ENCODE measurements at regions not wholly inside any gene's neighbourhood (a gene's known extent, or its start where the extent isn't known, plus 50 kb on each side); places are given as distances from the start of the nearest gene placed in this dataset.

DNA sequence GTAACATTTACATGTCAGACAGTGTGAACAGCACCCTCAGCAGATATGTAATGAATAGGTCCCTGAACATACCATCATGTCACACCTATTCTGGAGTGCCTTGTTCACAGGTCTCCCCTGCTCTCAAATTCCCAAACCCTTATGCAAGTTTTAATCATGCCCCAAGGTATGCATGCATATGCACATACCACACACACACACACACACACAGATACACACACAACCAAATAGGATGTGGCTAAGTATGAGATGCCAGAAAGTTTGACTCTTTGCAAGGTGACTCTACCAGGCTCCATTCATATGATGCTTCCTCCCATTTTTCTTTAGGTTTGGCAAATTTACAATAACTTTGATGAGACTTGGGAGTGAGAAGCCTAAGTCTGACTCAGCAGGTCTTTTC lies 243.8 kb upstream of the IRAK1BP1 start:
- TF ChIP-seq CTCF (IDR thresholded peaks at IDR 0.05; ENCODE audit: low read depth, low read length, missing input control), result no peak
- TF ChIP-seq YY1 (IDR thresholded peaks at IDR 0.05), result no peak
- no peak for TF ChIP-seq JUND (IDR thresholded peaks at IDR 0.05)
- no peak for TF ChIP-seq EGR1 (IDR thresholded peaks at IDR 0.05; ENCODE audit: low read depth in 2 of 2)
- TF ChIP-seq, protein P1, sequence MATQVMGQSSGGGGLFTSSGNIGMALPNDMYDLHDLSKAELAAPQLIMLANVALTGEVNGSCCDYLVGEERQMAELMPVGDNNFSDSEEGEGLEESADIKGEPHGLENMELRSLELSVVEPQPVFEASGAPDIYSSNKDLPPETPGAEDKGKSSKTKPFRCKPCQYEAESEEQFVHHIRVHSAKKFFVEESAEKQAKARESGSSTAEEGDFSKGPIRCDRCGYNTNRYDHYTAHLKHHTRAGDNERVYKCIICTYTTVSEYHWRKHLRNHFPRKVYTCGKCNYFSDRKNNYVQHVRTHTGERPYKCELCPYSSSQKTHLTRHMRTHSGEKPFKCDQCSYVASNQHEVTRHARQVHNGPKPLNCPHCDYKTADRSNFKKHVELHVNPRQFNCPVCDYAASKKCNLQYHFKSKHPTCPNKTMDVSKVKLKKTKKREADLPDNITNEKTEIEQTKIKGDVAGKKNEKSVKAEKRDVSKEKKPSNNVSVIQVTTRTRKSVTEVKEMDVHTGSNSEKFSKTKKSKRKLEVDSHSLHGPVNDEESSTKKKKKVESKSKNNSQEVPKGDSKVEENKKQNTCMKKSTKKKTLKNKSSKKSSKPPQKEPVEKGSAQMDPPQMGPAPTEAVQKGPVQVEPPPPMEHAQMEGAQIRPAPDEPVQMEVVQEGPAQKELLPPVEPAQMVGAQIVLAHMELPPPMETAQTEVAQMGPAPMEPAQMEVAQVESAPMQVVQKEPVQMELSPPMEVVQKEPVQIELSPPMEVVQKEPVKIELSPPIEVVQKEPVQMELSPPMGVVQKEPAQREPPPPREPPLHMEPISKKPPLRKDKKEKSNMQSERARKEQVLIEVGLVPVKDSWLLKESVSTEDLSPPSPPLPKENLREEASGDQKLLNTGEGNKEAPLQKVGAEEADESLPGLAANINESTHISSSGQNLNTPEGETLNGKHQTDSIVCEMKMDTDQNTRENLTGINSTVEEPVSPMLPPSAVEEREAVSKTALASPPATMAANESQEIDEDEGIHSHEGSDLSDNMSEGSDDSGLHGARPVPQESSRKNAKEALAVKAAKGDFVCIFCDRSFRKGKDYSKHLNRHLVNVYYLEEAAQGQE (IDR thresholded peaks at IDR 0.05), result no peak
- TF ChIP-seq GABPA (IDR thresholded peaks at IDR 0.05 in 1 of 2, conservative IDR thresholded peaks at IDR 0.05 in 1 of 2), result no peak
- no peak for TF ChIP-seq MAX (IDR thresholded peaks at IDR 0.05)
- no peak for TF ChIP-seq SP1 (IDR thresholded peaks at IDR 0.05)
- TF ChIP-seq RXRA (IDR thresholded peaks at IDR 0.05), result no peak
- TF ChIP-seq TAF1 (conservative IDR thresholded peaks at IDR 0.05), result no peak
